Lung (tissue), 11 donors: ENCODE measurements at regions not wholly inside any gene's neighbourhood (a gene's known extent, or its start where the extent isn't known, plus 50 kb on each side); places are given as distances from the start of the nearest gene placed in this dataset.
A peak's percentile ranks its signal among the peaks of the same experiment; 100 is the strongest.

Source experiments
- ATAC-seq: fragments of 200-7000 bp; cut with Tn5 transposase; one replicate; pipeline ENCODE4 v1.9.1; 2020; ENCODE audit warnings: moderate number of reproducible peaks; ENCODE audit not compliant: insufficient read depth, low FRiP score
- DNase-seq, 3 donors: peaks; one replicate each; pipeline ENCODE4 v3.0.0-alpha.2; 2013 to 2017
- H3K27ac ChIP-seq, 2 donors: one replicate each; pipeline ENCODE4 v1.5.1; 2013; ENCODE audit warnings: mild to moderate bottlenecking in 2 of 2, moderate library complexity in 2 of 2, control low read depth in 1 of 2, inconsistent platforms in 1 of 2, low read depth in 1 of 2, low read length in 1 of 2
- H3K27me3 ChIP-seq, 3 donors: one replicate each; pipeline ENCODE4 v1.5.1; 2013; ENCODE audit warnings: low read length in 2 of 3; ENCODE audit not compliant: control insufficient read depth in 3 of 3, insufficient read depth in 3 of 3
- H3K36me3 ChIP-seq, 4 donors: one replicate each; pipeline ENCODE4 v1.5.1; 2013; ENCODE audit warnings: low read length in 4 of 4, mild to moderate bottlenecking in 1 of 4, moderate library complexity in 1 of 4; ENCODE audit not compliant: control insufficient read depth in 4 of 4, insufficient read depth in 4 of 4
- H3K4me1 ChIP-seq, 5 donors: one replicate each; pipeline ENCODE4 v1.5.1; 2013; ENCODE audit warnings: low read length in 5 of 5, mild to moderate bottlenecking in 2 of 5, moderate library complexity in 1 of 5; ENCODE audit not compliant: control insufficient read depth in 5 of 5, insufficient read depth in 5 of 5
- H3K4me3 ChIP-seq: one replicate; pipeline ENCODE4 v1.5.1; 2013; ENCODE audit warnings: mild to moderate bottlenecking, control low read depth, moderate library complexity
- H3K9ac ChIP-seq, 2 donors: one replicate each; pipeline ENCODE4 v1.5.1; 2013; ENCODE audit warnings: low read length in 2 of 2, control low read depth in 1 of 2; ENCODE audit not compliant: insufficient read depth in 1 of 2
- H3K9me3 ChIP-seq, 4 donors: one replicate each; pipeline ENCODE4 v1.5.1; 2013; ENCODE audit warnings: low read length in 3 of 4, mild to moderate bottlenecking in 1 of 4, moderate library complexity in 1 of 4; ENCODE audit not compliant: control insufficient read depth in 4 of 4, insufficient read depth in 3 of 4
- WGBS, 2 donors: extraction: QIAGEN DNeasy Blood & Tissue Kit; methylation state at CpG; one replicate each; pipeline ENCODE4 v1.1.7; 2013; 5-methylcytosine and 5-hydroxymethylcytosine counted together
- TF ChIP-seq, protein P1 (sequence below): IDR thresholded peaks from 2 replicates; pipeline ENCODE4 v1.5.1; 2012; ENCODE audit warnings: mild to moderate bottlenecking; ENCODE audit errors: control extremely low read depth, extremely low read depth
- donor health status: control.
- donor health status: control.
- donor health status: Bipolar disorder and iron deficiency.
- donor health status: healthy.
- donor health status: DM: yes; HTN: yes; CAD: no.

DNA sequence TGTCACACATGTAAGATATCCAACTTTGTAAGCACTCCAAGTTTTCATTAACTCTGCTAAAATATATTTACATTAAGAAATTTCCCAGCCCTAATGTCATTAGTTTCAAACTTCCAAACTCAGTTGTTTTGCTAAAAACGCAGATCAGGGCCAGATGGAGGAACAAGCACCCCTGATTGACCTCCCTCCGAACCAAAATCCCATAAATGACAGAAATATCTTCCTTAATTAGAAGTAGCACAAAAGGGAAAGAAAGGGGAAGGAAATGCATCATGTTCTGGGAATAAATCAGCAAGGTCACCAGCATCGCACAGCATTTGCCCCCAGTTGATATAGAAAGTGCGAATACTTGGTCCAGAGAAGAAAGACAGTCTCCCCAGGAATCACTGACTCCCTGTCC lies 61.4 kb upstream of the RUFY1 start:
- DNase-seq (peak in 2 of 3 donors; percentile 57 to 89), ATAC-seq (no peak)
- Histone ChIP-seq H3K27ac (no peak overlapping the region), H3K27me3 (no peaks in the 10 kb centered on the region), H3K9me3 (no peaks in the 10 kb centered on the region), H3K4me3 (no peak overlapping the region), H3K4me1 (peaks cover 0 to 30% (median 3%) of the 10 kb centered on the region in 5 donors), H3K9ac (no peak overlapping the region), H3K36me3 (no peaks in the 10 kb centered on the region)
- TF ChIP-seq, protein P1, sequence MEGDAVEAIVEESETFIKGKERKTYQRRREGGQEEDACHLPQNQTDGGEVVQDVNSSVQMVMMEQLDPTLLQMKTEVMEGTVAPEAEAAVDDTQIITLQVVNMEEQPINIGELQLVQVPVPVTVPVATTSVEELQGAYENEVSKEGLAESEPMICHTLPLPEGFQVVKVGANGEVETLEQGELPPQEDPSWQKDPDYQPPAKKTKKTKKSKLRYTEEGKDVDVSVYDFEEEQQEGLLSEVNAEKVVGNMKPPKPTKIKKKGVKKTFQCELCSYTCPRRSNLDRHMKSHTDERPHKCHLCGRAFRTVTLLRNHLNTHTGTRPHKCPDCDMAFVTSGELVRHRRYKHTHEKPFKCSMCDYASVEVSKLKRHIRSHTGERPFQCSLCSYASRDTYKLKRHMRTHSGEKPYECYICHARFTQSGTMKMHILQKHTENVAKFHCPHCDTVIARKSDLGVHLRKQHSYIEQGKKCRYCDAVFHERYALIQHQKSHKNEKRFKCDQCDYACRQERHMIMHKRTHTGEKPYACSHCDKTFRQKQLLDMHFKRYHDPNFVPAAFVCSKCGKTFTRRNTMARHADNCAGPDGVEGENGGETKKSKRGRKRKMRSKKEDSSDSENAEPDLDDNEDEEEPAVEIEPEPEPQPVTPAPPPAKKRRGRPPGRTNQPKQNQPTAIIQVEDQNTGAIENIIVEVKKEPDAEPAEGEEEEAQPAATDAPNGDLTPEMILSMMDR = no peak
- WGBS, 2 donors = 20 to 29% methylated on average over 4 of the region's 4 CpGs

DNA sequence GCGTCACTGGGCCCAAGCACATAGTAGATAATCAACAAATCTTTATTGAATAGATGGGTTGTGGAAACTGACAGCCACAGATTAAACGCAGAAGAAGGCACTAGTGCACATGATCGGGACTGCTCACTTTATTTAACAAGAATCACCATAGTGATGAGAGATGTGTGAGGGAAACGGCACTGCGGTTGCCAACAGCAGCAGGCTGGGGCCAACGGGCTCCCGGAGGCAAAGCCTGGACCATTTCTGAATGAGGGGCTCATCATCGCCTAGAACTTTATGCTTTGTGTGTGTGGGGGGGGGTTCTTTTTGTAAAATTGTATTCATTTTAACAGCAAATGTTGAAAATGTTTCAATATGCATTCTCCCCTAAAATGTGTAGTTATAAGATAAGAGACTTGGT lies 61.9 kb upstream of the RUFY1 start:
- Histone ChIP-seq H3K4me3 (no peak overlapping the region), H3K27ac (no peak overlapping the region), H3K9me3 (no peaks in the 10 kb centered on the region), H3K4me1 (peaks cover 0 to 30% (median 3%) of the 10 kb centered on the region in 5 donors), H3K36me3 (no peaks in the 10 kb centered on the region), H3K9ac (peak overlapping the region in 1 of 2 donors; percentile 17), H3K27me3 (no peaks in the 10 kb centered on the region)
- WGBS, 2 donors = 66 to 81% methylated on average over 8 of the region's 8 CpGs
- TF ChIP-seq, protein P1 = no peak
- peak; percentile 88 to 93 (median 93) for DNase-seq
- no peak for ATAC-seq

DNA sequence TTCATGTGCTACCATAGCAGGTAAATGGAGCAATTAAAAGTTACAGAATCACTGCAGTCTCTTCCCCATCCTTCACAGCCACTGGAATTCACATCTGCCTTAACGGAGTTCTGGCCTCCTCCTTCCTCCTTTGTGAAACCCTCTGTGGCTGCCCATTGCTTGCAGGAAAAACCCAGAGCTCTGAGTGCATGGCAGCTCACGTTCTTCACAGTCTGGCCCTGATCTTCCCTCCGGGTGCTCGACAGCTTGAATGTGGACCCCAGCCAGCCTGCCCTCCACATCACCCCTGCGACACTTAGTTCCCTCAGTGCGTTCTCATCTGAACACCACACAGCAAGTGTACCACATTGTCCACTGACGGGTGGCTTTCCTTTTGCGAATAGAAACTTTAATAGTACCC lies 63.2 kb upstream of the RUFY1 start:
- Histone ChIP-seq H3K27me3 (no peaks in the 10 kb centered on the region), H3K9me3 (peaks cover 0 to 2% (median 0%) of the 10 kb centered on the region in 4 donors), H3K27ac (no peak overlapping the region), H3K4me3 (no peak overlapping the region), H3K36me3 (no peaks in the 10 kb centered on the region), H3K4me1 (peaks cover 0 to 30% (median 3%) of the 10 kb centered on the region in 5 donors), H3K9ac (peak overlapping the region in 1 of 2 donors; percentile 5)
- peak in 1 of 3 donors; percentile 29 for DNase-seq
- ATAC-seq = no peak
- TF ChIP-seq, protein P1 = no peak
- 81 to 91% methylated on average over 8 of the region's 8 CpGs for WGBS, 2 donors

DNA sequence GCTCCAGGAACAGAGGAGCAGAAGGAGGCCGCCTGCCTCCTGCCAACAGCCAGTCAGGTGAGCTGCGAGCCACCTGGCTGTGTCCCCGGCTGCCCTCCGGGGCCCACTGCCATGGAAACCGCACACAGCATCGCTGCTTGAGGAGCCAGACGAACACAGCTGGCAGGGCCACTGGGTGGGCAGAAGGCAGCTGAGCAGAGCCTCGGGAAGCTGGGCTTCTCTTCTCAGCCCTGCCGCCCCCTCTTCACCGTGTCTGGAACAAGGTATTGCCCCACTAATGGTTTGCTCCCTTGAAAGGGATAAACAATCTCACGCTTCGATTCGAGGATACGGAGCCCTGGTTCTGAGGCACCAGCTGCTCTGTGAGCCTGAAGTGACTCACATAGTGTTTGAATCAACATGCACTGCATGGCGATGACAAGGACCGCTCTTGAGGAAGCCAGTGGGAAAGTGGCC lies 63.7 kb upstream of the RUFY1 start:
- Histone ChIP-seq H3K27me3 (no peaks in the 10 kb centered on the region), H3K36me3 (no peaks in the 10 kb centered on the region), H3K9me3 (peaks cover 0 to 5% (median 0%) of the 10 kb centered on the region in 4 donors), H3K4me3 (no peak overlapping the region), H3K27ac (no peak overlapping the region), H3K4me1 (peaks cover 0 to 30% (median 3%) of the 10 kb centered on the region in 5 donors), H3K9ac (no peak overlapping the region)
- no peak for ATAC-seq
- peak; percentile 31 to 46 (median 40) for DNase-seq
- 74 to 92% methylated on average over 16 of the region's 16 CpGs for WGBS, 2 donors
- TF ChIP-seq, protein P1 = no peak
